ENCODE measurements at regions not wholly inside any gene's neighbourhood (a gene's known extent, or its start where the extent isn't known, plus 50 kb on each side); places are given as distances from the start of the nearest gene placed in this dataset.
A peak's percentile ranks its signal among the peaks of the same experiment; 100 is the strongest.

DNA sequence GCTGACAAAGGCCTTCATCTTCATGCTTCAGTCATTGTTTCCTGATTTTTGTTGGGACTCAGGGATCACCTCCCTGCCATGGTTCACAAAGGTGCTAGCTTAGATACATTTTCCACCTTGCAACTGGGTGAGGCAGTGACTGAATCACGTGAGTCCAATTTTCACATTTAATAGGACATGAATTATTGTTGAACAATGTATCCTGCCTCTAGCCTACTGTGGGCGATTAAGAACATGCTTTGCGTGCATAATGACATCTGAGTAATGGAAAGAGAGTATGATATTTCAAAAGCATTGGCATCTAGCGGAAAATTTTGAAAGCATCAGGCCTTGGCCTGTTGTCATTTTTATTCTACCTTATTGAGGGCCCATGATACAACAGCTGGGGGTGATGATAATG is 199.2 kb upstream of the JAG1 start:
- TF ChIP-seq, protein P1, sequence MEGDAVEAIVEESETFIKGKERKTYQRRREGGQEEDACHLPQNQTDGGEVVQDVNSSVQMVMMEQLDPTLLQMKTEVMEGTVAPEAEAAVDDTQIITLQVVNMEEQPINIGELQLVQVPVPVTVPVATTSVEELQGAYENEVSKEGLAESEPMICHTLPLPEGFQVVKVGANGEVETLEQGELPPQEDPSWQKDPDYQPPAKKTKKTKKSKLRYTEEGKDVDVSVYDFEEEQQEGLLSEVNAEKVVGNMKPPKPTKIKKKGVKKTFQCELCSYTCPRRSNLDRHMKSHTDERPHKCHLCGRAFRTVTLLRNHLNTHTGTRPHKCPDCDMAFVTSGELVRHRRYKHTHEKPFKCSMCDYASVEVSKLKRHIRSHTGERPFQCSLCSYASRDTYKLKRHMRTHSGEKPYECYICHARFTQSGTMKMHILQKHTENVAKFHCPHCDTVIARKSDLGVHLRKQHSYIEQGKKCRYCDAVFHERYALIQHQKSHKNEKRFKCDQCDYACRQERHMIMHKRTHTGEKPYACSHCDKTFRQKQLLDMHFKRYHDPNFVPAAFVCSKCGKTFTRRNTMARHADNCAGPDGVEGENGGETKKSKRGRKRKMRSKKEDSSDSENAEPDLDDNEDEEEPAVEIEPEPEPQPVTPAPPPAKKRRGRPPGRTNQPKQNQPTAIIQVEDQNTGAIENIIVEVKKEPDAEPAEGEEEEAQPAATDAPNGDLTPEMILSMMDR (IDR thresholded peaks at IDR 0.05; ENCODE audit: control insufficient read depth, insufficient read depth, low read depth, low read length, missing control alignments), result no peak
- no peak for DNase-seq (ENCODE audit: low read depth)
- H3K4me3 ChIP-seq (ENCODE audit: control insufficient read depth, low read depth, low read length), result no peak overlapping the region

DNA sequence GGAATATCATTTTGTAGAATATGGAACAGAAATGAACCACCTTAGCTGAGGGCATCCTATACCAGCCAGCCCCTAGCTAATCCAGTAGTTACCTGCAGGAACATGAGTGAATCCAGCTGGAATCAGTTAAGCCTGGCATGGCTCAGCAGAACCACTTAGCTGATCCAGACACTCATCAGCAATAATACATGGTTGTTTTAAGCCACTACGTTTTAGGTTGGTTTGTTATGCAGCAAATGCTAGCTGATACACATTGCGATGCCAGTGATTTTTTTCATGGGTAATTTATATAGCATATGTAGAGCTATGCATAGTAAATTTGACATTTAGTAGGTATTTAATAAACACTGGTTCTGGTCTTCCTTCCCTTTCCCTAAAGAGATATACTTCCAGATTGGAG is 201.9 kb upstream of the JAG1 start:
- H3K4me3 ChIP-seq (ENCODE audit: control insufficient read depth, low read depth, low read length), result no peak overlapping the region
- TF ChIP-seq, protein P1 (IDR thresholded peaks at IDR 0.05; ENCODE audit: control insufficient read depth, insufficient read depth, low read depth, low read length, missing control alignments), result no peak
- no peak for DNase-seq (ENCODE audit: low read depth)

DNA sequence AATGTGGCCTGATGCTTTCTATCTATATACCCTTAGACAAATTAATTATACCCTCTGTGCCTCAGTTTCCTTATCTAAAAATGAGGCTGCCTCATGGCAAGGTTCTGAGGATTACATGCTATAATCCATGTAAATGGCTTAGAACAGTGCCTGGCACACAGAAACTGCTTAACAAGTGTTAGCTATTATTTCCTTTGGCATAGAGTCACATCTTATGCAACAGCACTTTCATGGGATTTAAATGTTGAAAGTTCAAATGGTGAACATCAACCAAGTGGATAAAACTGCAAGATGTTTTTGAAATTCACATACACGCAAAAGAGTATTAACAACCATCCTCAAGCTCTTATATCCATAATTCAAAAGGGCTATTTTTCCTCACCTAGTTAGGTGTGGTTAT is 202.8 kb upstream of the JAG1 start:
- peak; percentile 4 for DNase-seq (ENCODE audit: low read depth)
- TF ChIP-seq, protein P1 (IDR thresholded peaks at IDR 0.05; ENCODE audit: control insufficient read depth, insufficient read depth, low read depth, low read length, missing control alignments), result no peak
- H3K4me3 ChIP-seq (ENCODE audit: control insufficient read depth, low read depth, low read length), result no peak overlapping the region

DNA sequence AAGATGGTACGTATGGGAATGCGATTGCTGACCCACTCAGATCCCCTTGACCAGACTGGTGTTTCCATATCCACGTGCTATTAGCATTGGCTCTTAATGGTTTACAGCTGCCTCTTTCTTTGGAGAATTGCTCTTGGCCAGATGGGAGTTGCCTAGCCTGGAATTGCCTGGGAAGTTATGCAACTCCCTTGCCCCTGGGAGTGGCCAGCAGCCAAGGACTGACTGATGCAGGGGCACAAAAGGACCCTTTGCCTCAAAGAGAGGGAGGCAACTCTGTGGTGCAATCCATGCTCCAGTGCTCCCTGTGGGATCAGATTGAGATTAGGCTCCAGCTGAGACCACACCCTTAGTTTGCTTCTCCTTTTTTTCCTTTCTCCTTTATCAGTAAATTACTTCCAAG is 203.5 kb upstream of the JAG1 start:
- TF ChIP-seq, protein P1 (IDR thresholded peaks at IDR 0.05; ENCODE audit: control insufficient read depth, insufficient read depth, low read depth, low read length, missing control alignments), result no peak
- H3K4me3 ChIP-seq (ENCODE audit: control insufficient read depth, low read depth, low read length), result no peak overlapping the region
- no peak for DNase-seq (ENCODE audit: low read depth)

DNA sequence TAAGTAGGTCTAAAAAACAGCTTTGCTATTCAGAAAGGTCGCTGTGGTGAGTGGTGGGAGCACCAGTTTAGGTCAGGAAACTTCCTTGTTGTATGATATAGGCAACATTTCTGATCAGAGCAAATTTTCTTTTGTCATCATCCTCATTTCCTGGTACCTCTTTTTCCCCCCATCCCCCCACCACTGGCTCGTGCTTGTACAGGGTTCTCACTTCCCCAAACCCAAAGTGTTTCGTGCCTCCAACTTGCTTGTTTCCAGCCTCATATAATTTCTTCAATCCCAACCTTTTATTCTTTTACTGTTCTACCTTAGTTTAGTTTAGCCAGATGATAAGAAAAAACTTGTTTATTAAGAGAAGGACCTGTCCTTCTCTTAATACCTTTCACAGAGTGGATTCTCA is 209.4 kb upstream of the JAG1 start:
- no peak for DNase-seq (ENCODE audit: low read depth)
- TF ChIP-seq, protein P1 (IDR thresholded peaks at IDR 0.05; ENCODE audit: control insufficient read depth, insufficient read depth, low read depth, low read length, missing control alignments), result no peak
- H3K4me3 ChIP-seq (ENCODE audit: control insufficient read depth, low read depth, low read length), result no peak overlapping the region

DNA sequence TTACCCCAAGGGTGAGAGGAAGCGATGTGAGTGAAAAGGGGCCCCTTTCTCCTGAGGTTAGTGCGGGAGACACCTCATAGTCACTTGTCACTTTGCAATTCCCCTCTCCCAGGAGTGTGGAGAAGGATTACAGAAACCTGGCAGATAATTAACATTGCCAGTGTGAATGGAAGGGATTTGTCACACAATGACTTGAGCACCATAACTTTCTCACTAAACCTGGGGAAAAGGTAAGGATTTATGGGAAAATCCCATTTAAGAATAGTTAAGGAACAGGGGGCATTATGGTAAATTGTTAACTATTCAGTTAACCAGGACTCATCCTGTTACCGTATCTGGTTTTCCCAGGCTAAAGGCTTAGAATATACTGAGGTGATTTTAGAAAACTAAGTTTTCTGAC is 219.5 kb upstream of the JAG1 start:
- TF ChIP-seq, protein P1 (IDR thresholded peaks at IDR 0.05; ENCODE audit: control insufficient read depth, insufficient read depth, low read depth, low read length, missing control alignments), result no peak
- DNase-seq (ENCODE audit: low read depth), result no peak
- H3K4me3 ChIP-seq (ENCODE audit: control insufficient read depth, low read depth, low read length), result no peak overlapping the region

DNA sequence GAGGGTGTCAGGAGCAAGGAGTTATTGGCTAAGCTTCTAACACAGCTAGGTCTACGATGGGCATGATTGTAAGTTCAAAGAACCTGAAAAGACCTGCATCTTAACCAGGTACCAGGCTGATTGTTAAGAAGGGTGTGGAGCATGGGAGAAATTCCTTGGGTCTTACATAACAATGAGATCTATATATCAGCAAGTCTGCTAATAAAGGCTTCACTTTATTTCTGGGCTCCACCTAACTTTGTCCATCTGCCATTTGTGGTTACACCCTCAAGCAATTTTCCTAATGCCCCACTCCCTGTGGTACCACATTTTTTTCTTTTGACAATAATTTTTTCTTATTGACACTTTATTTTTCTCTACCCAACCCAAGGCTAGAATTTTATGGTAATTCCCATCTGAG is 223.5 kb upstream of the JAG1 start:
- no peak for DNase-seq (ENCODE audit: low read depth)
- no peak overlapping the region for H3K4me3 ChIP-seq (ENCODE audit: control insufficient read depth, low read depth, low read length)
- TF ChIP-seq, protein P1 (IDR thresholded peaks at IDR 0.05; ENCODE audit: control insufficient read depth, insufficient read depth, low read depth, low read length, missing control alignments), result no peak

All from AG09309 (cell line).